ENCODE measurements at regions not wholly inside any gene's neighbourhood (a gene's known extent, or its start where the extent isn't known, plus 50 kb on each side); places are given as distances from the start of the nearest gene placed in this dataset.

- TF ChIP-seq, protein P1, sequence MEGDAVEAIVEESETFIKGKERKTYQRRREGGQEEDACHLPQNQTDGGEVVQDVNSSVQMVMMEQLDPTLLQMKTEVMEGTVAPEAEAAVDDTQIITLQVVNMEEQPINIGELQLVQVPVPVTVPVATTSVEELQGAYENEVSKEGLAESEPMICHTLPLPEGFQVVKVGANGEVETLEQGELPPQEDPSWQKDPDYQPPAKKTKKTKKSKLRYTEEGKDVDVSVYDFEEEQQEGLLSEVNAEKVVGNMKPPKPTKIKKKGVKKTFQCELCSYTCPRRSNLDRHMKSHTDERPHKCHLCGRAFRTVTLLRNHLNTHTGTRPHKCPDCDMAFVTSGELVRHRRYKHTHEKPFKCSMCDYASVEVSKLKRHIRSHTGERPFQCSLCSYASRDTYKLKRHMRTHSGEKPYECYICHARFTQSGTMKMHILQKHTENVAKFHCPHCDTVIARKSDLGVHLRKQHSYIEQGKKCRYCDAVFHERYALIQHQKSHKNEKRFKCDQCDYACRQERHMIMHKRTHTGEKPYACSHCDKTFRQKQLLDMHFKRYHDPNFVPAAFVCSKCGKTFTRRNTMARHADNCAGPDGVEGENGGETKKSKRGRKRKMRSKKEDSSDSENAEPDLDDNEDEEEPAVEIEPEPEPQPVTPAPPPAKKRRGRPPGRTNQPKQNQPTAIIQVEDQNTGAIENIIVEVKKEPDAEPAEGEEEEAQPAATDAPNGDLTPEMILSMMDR (IDR thresholded peaks at IDR 0.05; ENCODE audit: low read depth, low read length, missing input control): no peak
- no peak for TF ChIP-seq YY1 (IDR thresholded peaks at IDR 0.05)
- TF ChIP-seq ZBTB33 (IDR thresholded peaks at IDR 0.05): no peak
- no peak for TF ChIP-seq RAD21 (IDR thresholded peaks at IDR 0.05)
Observed at GRCh38 chr6:81605526-81605925, 147.0 kb downstream of the TENT5A start.
